ENCODE measurements at regions not wholly inside any gene's neighbourhood (a gene's known extent, or its start where the extent isn't known, plus 50 kb on each side); places are given as distances from the start of the nearest gene placed in this dataset.

- TF ChIP-seq YY1 (IDR thresholded peaks at IDR 0.05; ENCODE audit: insufficient read depth, insufficient read length) (no peak), ZNF274 (IDR thresholded peaks at IDR 0.05; ENCODE audit: low read depth, low read length) (no peak)
Measured at GRCh38 chr13:97798171-97798821, 155.2 kb upstream of the IPO5 start.

Data from NT2/D1 (cell line).